CD8-positive, alpha-beta memory T cell (primary cell): ENCODE measurements at regions not wholly inside any gene's neighbourhood (a gene's known extent, or its start where the extent isn't known, plus 50 kb on each side); places are given as distances from the start of the nearest gene placed in this dataset.

ENCODE experiments used
- CTCF ChIA-PET: fragments of 350-600 bp; sonication (Branson Sonifier 250); formaldehyde crosslinking; loops from one replicate; lab custom pipeline; 2021; ENCODE audit warnings: antibody characterized with exemption; lab: Charles Lee
- POLR2A ChIA-PET: fragments of 350-600 bp; sonication (Branson Sonifier 250); formaldehyde crosslinking; loops from one replicate; lab custom pipeline; 2021; ENCODE audit warnings: antibody characterized with exemption; lab: Charles Lee
- DNase-seq, 5 donors: peaks; one replicate each; pipeline versions ENCODE4 v3.0.0 to v3.0.0-alpha.2; 2020 to 2022; ENCODE audit warnings: mixed read lengths in 1 of 5
- H3K27ac ChIP-seq: one replicate; pipeline ENCODE4 v1.7.0; 2013; ENCODE audit warnings: low read depth, mild to moderate bottlenecking, low read length, moderate library complexity
- H3K27me3 ChIP-seq: 2 replicates; pipeline ENCODE4 v1.7.0; 2013; ENCODE audit warnings: low read length, mild to moderate bottlenecking; ENCODE audit not compliant: insufficient read depth, poor library complexity, severe bottlenecking
- H3K36me3 ChIP-seq: 2 replicates; pipeline ENCODE4 v1.7.0; 2013; ENCODE audit warnings: mild to moderate bottlenecking, low read length, moderate library complexity; ENCODE audit not compliant: insufficient read depth
- H3K4me1 ChIP-seq: 2 replicates; pipeline ENCODE4 v1.7.0; 2013; ENCODE audit warnings: mild to moderate bottlenecking, low read length, moderate library complexity; ENCODE audit not compliant: insufficient read depth
- H3K4me3 ChIP-seq: 2 replicates; pipeline ENCODE4 v1.7.0; 2013; ENCODE audit warnings: mild to moderate bottlenecking, low read length
- H3K9me3 ChIP-seq: 2 replicates; pipeline ENCODE4 v1.7.0; 2013; ENCODE audit warnings: mild to moderate bottlenecking, low read length
- H3K27ac Mint-ChIP-seq, 8 donors: one replicate each; pipeline ENCODE4 v1.8.0; 2020 to 2021; ENCODE audit warnings: mixed read lengths in 8 of 8, mild to moderate bottlenecking in 6 of 8, inconsistent platforms in 3 of 8, moderate library complexity in 3 of 8
- H3K27me3 Mint-ChIP-seq, 2 donors: one replicate each; pipeline ENCODE4 v1.8.0; 2020 to 2021; ENCODE audit warnings: mixed read lengths in 2 of 2, mild to moderate bottlenecking in 1 of 2, moderate library complexity in 1 of 2
- H3K36me3 Mint-ChIP-seq, 3 donors: one replicate each; pipeline ENCODE4 v1.8.0; 2020 to 2021; ENCODE audit warnings: mixed read lengths in 3 of 3, inconsistent platforms in 1 of 3, mild to moderate bottlenecking in 1 of 3
- H3K4me1 Mint-ChIP-seq, 3 donors: one replicate each; pipeline ENCODE4 v1.8.0; 2020 to 2021; ENCODE audit warnings: mixed read lengths in 3 of 3, inconsistent platforms in 1 of 3, mild to moderate bottlenecking in 1 of 3
- H3K4me3 Mint-ChIP-seq, 7 donors: one replicate each; pipeline ENCODE4 v1.8.0; 2020 to 2021; ENCODE audit warnings: mixed read lengths in 7 of 7, mild to moderate bottlenecking in 6 of 7, moderate library complexity in 4 of 7, inconsistent platforms in 2 of 7
- H3K9me3 Mint-ChIP-seq, 5 donors: one replicate each; pipeline ENCODE4 v1.8.0; 2020 to 2022; ENCODE audit warnings: mixed read lengths in 5 of 5, mild to moderate bottlenecking in 3 of 5, moderate library complexity in 2 of 5, inconsistent platforms in 1 of 5

DNA sequence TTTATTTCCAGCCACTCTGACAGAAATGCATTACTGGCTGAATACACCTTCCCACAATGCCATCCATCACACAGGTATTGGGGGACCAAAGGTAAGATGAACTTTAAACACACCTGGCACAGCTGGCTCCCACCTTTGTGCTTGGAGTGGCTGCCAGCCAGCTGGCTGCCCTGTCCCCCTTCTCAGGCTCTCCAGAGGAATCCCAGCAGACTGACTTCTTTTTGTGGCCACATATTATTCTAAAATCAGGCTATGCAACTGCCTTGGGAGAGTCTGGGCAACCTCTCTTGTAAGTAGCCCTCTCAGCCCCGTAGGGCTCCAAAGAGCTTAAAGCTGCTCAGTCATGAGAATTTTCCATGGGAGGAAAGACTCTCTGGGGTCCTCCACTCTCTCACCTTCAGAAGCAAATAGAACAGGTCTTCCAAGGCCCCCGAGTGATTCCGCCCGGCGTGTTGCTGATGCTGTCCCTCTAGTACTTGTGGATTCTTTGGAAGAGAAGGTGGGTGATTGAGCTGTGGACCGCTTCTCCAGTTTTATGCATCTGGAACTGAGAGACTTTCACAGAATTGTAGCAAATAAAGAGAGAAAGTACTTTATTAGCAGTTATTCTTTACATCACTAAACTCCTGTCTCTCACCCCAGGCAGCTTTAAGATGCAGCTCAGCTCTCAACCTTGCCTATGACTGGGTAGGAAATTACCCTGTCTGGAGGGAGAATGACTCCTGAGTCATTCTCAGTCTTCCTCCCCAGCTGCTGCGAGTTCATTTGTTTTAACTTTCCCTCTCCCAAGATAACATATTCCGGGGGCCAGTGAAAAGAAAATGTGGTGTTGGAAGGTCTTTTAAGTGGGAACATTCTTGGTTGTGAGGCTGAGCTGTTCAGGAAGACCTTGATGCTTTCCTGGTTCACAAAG is 159.4 kb upstream of the PITX1 start:
- Histone ChIP-seq H3K9me3 (no peaks in the 10 kb centered on the region), H3K27ac (no peak overlapping the region), H3K4me3 (no peak overlapping the region), H3K27me3 (no peaks in the 10 kb centered on the region), H3K4me1 (no peaks in the 10 kb centered on the region), H3K36me3 (no peaks in the 10 kb centered on the region)
- Mint-ChIP-seq H3K36me3 (no peaks in the 10 kb centered on the region), H3K4me3 (no peak overlapping the region), H3K27ac (no peak overlapping the region), H3K9me3 (no peaks in the 10 kb centered on the region), H3K27me3 (peaks cover 16 to 57% of the 10 kb centered on the region in 2 donors), H3K4me1 (peaks cover 0 to 7% (median 0%) of the 10 kb centered on the region in 3 donors)
- no peak for DNase-seq
- POLR2A ChIA-PET: no interaction called here
- CTCF ChIA-PET: no interaction called here

DNA sequence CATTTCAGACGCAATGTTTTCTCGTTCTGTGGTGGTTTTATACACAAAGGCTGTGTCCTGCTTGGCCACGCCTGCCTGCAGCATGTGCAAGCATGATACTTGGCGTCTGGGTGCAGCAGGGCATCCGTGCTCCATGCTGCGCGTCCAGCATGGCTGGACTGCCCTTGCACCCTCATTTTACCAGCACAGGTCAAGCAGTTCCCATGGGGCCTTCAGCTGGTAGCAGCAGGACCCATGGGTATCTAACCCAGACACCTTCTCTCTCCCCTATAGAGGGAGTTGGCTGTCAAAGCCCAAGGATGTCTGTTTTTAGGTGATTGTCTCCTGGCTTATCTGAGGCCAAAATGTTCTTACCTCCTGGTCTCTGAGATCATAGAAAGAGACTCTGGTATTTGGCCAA is 158.3 kb upstream of the PITX1 start:
- Mint-ChIP-seq H3K36me3 (no peaks in the 10 kb centered on the region), H3K4me1 (peaks cover 0 to 7% (median 0%) of the 10 kb centered on the region in 3 donors), H3K9me3 (no peaks in the 10 kb centered on the region), H3K27ac (no peak overlapping the region), H3K27me3 (peaks cover 15 to 53% of the 10 kb centered on the region in 2 donors), H3K4me3 (peak overlapping the region in 1 of 7 donors; percentile 37)
- no peak overlapping the region for H3K27ac ChIP-seq
- ChIA-PET CTCF (interaction anchor here (0.7 kb wide), 2 partner anchors 15 to 18 kb away, joined by 4 read pairs; no protein-coding TSS in a partner anchor), POLR2A (no interaction called here)
- H3K4me3 ChIP-seq: no peak overlapping the region
- no peak for DNase-seq
- H3K4me1 ChIP-seq: no peaks in the 10 kb centered on the region
- no peaks in the 10 kb centered on the region for H3K36me3 ChIP-seq
- no peaks in the 10 kb centered on the region for H3K27me3 ChIP-seq
- H3K9me3 ChIP-seq: no peaks in the 10 kb centered on the region

DNA sequence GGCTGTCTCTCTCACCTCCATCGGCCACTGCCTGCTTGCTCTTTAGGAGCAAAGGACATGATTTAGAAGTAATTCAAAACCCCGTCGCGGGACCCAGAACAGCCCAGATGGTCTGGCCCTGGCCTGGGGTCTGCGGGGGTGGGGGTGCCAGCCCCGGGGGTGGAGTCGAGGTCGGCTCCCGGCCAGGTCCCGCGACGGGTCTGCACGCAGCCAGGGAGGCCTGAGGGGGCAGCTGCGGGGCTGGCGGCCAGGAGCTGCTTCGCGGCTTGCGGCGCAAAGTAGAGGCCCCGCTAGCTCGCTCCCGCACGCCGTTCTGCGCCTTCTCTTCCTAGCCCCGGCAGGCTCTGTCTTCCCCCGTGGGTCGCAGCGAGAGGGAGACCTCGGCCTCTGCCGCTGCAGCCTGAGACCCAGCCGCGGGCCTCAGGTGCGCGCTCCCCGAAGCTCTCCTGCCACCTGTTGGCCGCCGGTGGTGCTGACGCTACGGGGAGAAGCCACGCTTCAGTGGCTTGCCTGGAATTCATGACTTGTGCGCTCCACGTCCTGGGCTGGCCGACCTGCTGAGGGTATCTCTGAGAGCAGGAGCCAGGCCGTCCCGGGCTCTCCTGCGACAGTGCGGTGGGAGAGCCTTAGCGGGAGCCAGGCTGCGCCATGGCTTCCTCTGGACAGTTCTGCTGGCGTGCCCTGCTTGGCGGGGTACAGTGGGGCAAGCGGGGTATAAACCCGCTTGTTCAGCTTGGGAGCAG is 157.2 kb upstream of the PITX1 start:
- Histone ChIP-seq H3K36me3 (no peaks in the 10 kb centered on the region), H3K4me3 (peak overlapping the region; percentile 27), H3K9me3 (no peaks in the 10 kb centered on the region), H3K27ac (no peak overlapping the region), H3K4me1 (no peaks in the 10 kb centered on the region), H3K27me3 (no peaks in the 10 kb centered on the region)
- no peak overlapping the region for H3K27ac Mint-ChIP-seq
- no peaks in the 10 kb centered on the region for H3K36me3 Mint-ChIP-seq
- POLR2A ChIA-PET: no interaction called here
- peak overlapping the region; percentile 14 to 79 (median 62) for H3K4me3 Mint-ChIP-seq
- H3K4me1 Mint-ChIP-seq: peaks cover 0 to 7% (median 0%) of the 10 kb centered on the region in 3 donors
- peak; percentile 20 to 63 (median 35) for DNase-seq
- CTCF ChIA-PET: interaction anchor here (0.9 to 1.4 kb wide), 4 partner anchors 9 to 21 kb away, joined by 3 to 6 read pairs (median 4); no protein-coding TSS in a partner anchor
- H3K9me3 Mint-ChIP-seq: no peaks in the 10 kb centered on the region
- peaks cover 15 to 55% of the 10 kb centered on the region in 2 donors for H3K27me3 Mint-ChIP-seq

DNA sequence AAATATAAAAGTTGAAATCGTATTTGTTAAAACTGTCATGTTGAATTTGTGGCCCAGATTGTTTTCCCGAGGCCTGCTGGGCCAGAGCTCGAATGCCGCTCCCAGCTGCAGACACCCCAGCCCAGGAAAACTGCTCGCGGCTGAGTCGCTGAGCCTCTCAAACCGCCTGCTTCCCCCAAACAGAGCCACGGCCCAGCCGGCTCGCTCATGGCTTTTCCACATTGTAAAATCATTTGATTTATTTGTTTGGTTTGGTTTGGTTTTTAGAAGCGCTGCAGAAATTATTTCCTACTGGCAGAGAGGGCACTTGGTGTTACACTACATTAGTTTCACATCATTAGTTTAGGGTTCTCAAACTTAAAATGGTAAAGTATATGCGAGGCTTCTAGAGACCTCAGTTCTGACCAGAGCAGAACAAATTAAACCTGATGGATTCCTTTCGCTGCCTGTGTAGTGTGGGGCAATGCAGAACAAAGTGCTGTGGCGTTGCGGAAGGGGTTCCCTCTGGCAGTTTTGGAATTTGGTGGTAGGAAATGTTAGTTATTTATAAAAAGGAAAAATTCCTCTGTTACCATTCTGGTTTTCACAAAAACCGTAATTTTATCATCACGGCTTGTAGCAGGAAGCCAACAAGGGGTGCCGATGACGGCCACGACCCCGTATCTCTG is 156.5 kb upstream of the PITX1 start:
- Mint-ChIP-seq H3K36me3 (no peaks in the 10 kb centered on the region), H3K4me3 (peak overlapping the region in 4 of 7 donors; percentile 20 to 84 (median 62)), H3K27me3 (peaks cover 15 to 51% of the 10 kb centered on the region in 2 donors), H3K9me3 (no peaks in the 10 kb centered on the region), H3K27ac (peak overlapping the region in 1 of 8 donors; percentile 66), H3K4me1 (peaks cover 0 to 7% (median 0%) of the 10 kb centered on the region in 3 donors)
- Histone ChIP-seq H3K4me3 (no peak overlapping the region), H3K4me1 (no peaks in the 10 kb centered on the region), H3K27ac (no peak overlapping the region), H3K9me3 (no peaks in the 10 kb centered on the region), H3K36me3 (no peaks in the 10 kb centered on the region), H3K27me3 (no peaks in the 10 kb centered on the region)
- no peak for DNase-seq
- POLR2A ChIA-PET: no interaction called here
- CTCF ChIA-PET: interaction anchor here (0.9 to 1.4 kb wide), 4 partner anchors 9 to 22 kb away, joined by 3 to 6 read pairs (median 4); no protein-coding TSS in a partner anchor

DNA sequence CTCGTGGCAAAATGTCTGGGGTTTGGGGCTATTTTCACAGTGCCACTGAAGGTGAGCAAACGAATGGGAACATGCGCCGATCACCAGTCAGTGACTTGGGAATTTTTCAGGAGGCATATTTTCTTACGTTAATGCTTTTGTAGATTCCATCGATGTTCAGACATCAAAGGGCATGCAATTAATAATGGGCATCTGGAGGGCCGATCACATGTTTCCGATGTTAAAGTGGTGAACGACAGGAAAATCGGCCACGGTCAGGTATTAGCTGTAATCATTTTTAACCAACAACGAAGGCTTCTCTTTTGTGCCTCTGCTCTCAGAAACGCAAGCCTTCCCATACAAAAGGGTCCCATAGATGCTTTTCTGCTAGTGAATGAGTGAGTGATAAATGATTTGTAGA is 155.0 kb upstream of the PITX1 start:
- no peaks in the 10 kb centered on the region for H3K9me3 Mint-ChIP-seq
- H3K4me3 ChIP-seq: no peak overlapping the region
- ChIA-PET CTCF (no interaction called here), POLR2A (no interaction called here)
- no peak overlapping the region for H3K4me3 Mint-ChIP-seq
- H3K9me3 ChIP-seq: no peaks in the 10 kb centered on the region
- no peaks in the 10 kb centered on the region for H3K36me3 ChIP-seq
- no peak overlapping the region for H3K27ac Mint-ChIP-seq
- no peaks in the 10 kb centered on the region for H3K4me1 ChIP-seq
- DNase-seq: no peak
- no peaks in the 10 kb centered on the region for H3K27me3 ChIP-seq
- H3K4me1 Mint-ChIP-seq: peaks cover 0 to 7% (median 0%) of the 10 kb centered on the region in 3 donors
- H3K27ac ChIP-seq: no peak overlapping the region
- no peaks in the 10 kb centered on the region for H3K36me3 Mint-ChIP-seq
- H3K27me3 Mint-ChIP-seq: peaks cover 15 to 46% of the 10 kb centered on the region in 2 donors

DNA sequence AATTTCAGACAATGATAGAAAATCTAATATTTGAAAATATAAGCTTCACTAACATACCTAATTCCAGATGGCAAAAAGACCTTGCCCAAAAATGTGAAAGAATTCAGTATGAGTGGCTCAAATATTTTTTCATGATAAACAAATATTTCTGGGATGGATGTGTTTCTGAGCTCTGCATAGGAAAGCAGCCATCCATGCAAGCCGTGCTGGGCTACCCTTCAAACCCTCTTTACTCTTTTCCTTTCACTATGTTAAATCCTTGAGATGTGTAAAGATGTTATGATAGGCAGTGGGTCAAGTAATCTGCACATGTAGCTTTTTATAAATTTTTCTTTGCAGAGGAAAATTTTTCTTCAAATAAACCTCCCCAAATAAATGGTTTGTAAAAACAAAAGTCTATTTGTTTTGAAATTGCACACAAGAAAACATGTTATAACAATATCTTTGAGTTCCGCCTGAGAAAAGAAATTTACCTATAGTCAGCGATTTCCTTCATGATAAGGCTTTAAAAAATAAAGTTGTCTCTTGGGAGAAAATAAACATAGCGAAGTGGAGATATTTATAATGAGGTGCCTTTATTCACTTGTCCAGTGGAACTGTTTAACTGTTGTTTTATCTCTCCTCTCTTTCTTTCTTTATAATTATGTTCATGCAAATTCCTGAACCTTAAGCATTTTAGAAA is 154.3 kb upstream of the PITX1 start:
- no peak overlapping the region for H3K27ac ChIP-seq
- Mint-ChIP-seq H3K4me3 (no peak overlapping the region), H3K4me1 (peaks cover 0 to 7% (median 0%) of the 10 kb centered on the region in 3 donors), H3K9me3 (no peaks in the 10 kb centered on the region), H3K27ac (no peak overlapping the region), H3K36me3 (no peaks in the 10 kb centered on the region), H3K27me3 (peaks cover 15 to 45% of the 10 kb centered on the region in 2 donors)
- no peaks in the 10 kb centered on the region for H3K4me1 ChIP-seq
- DNase-seq: no peak
- H3K27me3 ChIP-seq: no peaks in the 10 kb centered on the region
- no peaks in the 10 kb centered on the region for H3K36me3 ChIP-seq
- H3K9me3 ChIP-seq: no peaks in the 10 kb centered on the region
- CTCF ChIA-PET: no interaction called here
- POLR2A ChIA-PET: no interaction called here
- H3K4me3 ChIP-seq: no peak overlapping the region

DNA sequence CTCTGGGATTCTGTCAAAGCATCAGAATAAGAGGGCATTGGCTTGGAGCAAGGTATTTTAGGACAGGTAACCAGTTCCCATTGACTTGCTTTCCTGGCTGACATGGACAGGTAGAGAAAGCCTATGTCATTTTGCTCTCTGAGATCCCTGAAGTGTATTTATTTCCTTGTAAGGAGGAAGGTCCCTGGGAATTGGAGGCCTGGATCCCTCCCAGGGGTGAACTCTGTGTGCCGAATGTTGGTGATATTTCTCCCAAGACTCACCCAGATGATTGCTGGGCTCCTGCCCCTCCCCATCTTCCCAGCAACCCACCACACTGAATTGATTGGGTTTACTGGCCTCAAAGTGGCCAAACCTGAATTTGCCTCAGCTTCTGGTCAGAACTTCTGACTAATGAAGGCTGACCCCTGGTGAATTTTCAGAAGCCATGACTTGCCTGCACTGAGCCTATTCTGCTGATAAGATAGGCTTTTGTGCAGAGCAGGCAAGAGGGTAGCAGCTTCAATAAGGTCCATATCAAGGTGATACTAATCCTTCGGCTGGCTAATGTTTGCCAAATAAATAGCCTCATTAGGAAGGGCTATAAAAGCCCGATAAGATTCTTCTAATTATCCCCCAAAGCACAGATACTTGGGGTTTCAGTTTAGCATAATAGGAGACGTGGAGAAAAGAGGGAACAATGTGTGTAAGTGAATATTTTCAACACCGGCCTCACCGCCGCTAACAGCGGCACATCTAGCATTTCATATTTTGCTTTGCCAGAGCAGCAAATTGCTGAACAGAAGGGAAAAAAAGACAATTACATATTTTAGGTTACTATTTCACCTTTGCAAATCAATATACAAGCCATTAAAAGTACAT is 152.9 kb upstream of the PITX1 start:
- Histone ChIP-seq H3K27me3 (no peaks in the 10 kb centered on the region), H3K36me3 (no peaks in the 10 kb centered on the region), H3K4me3 (no peak overlapping the region), H3K27ac (peak overlapping the region; percentile 51), H3K4me1 (no peaks in the 10 kb centered on the region), H3K9me3 (no peaks in the 10 kb centered on the region)
- ChIA-PET POLR2A (no interaction called here), CTCF (no interaction called here)
- DNase-seq: no peak
- Mint-ChIP-seq H3K9me3 (no peaks in the 10 kb centered on the region), H3K4me3 (no peak overlapping the region), H3K36me3 (no peaks in the 10 kb centered on the region), H3K27ac (no peak overlapping the region), H3K27me3 (peaks cover 12 to 38% of the 10 kb centered on the region in 2 donors), H3K4me1 (peaks cover 0 to 7% (median 0%) of the 10 kb centered on the region in 3 donors)
